HG02678 (cell line): ENCODE measurements at regions not wholly inside any gene's neighbourhood (a gene's known extent, or its start where the extent isn't known, plus 50 kb on each side); places are given as distances from the start of the nearest gene placed in this dataset.
A peak's percentile ranks its signal among the peaks of the same experiment; 100 is the strongest.
"Not testable (repeated sequence)": the region's sequence is repeated elsewhere in the genome, so short reads cannot be mapped to it uniquely, and the experiment has no call there.

Experiments used
- ATAC-seq: cut with Tn5 transposase; IDR thresholded peaks from one replicate; pipeline ENCODE4 v1.9.1; 2021; ENCODE audit warnings: mild to moderate bottlenecking, moderate library complexity; ENCODE audit not compliant: unreplicated experiment

GRCh38 chr1:112855152-112855828 is 100.7 kb downstream of the SLC16A1 start:
- ATAC-seq: no peak

- ATAC-seq: not testable (repeated sequence)
Measured at GRCh38 chr1:112854368-112854984, 101.5 kb downstream of the SLC16A1 start.

- not testable (repeated sequence) for ATAC-seq
Measured at GRCh38 chr1:112853915-112854314, 102.1 kb downstream of the SLC16A1 start.

- no peak for ATAC-seq
Measured at GRCh38 chr1:112852934-112853333, 103.1 kb downstream of the SLC16A1 start.

- no peak for ATAC-seq
Measured at GRCh38 chr1:112852276-112852675, 103.7 kb downstream of the SLC16A1 start.

GRCh38 chr1:112850034-112850757 is 105.8 kb downstream of the SLC16A1 start:
- ATAC-seq: no peak

- ATAC-seq: no peak
Measured at GRCh38 chr1:112849425-112850033, 106.5 kb downstream of the SLC16A1 start.

- no peak for ATAC-seq
Measured at GRCh38 chr1:112841825-112842224, 114.2 kb downstream of the SLC16A1 start.

GRCh38 chr1:112840631-112841624 is 115.1 kb downstream of the SLC16A1 start:
- peak; percentile 49 for ATAC-seq

GRCh38 chr1:112836642-112837041 is 119.4 kb downstream of the SLC16A1 start:
- ATAC-seq: no peak

GRCh38 chr1:112833806-112834205 is 118.7 kb upstream of the PPM1J start:
- ATAC-seq: no peak

- not testable (repeated sequence) for ATAC-seq
Measured at GRCh38 chr1:112832259-112832658, 117.1 kb upstream of the PPM1J start.

GRCh38 chr1:112829691-112830090 is 114.6 kb upstream of the PPM1J start:
- ATAC-seq: not testable (repeated sequence)

- ATAC-seq: no peak
Measured at GRCh38 chr1:112828716-112829115, 113.6 kb upstream of the PPM1J start.

- not testable (repeated sequence) for ATAC-seq
Measured at GRCh38 chr1:112827391-112827790, 112.3 kb upstream of the PPM1J start.

- no peak for ATAC-seq
Measured at GRCh38 chr1:112826217-112826944, 111.2 kb upstream of the PPM1J start.

- not testable (repeated sequence) for ATAC-seq
Measured at GRCh38 chr1:112825563-112826216, 110.6 kb upstream of the PPM1J start.

GRCh38 chr1:112825075-112825474 is 109.9 kb upstream of the PPM1J start:
- not testable (repeated sequence) for ATAC-seq
